PFSK-1 (cell line): ENCODE measurements at regions not wholly inside any gene's neighbourhood (a gene's known extent, or its start where the extent isn't known, plus 50 kb on each side); places are given as distances from the start of the nearest gene placed in this dataset.

Experiments used
- FOXP2 ChIP-seq: optimal IDR thresholded peaks from 2 replicates; pipeline ENCODE3; 2011; ENCODE audit warnings: borderline replicate concordance, control low read depth, inconsistent platforms; ENCODE audit not compliant: insufficient read depth; ENCODE audit errors: extremely low read length, extremely low read depth
- POLR2AphosphoS5 ChIP-seq: IDR thresholded peaks from 2 replicates; pipeline ENCODE4 v1.6.1; 2012; ENCODE audit warnings: low read depth, mild to moderate bottlenecking, control low read depth, low read length, moderate library complexity
- REST ChIP-seq, 2 experiments: IDR thresholded peaks; 2 replicates each; pipeline versions ENCODE4 v1.6.1 to v1.8.0; 2011 to 2012; ENCODE audit warnings: low read depth in 2 of 2, low read length in 2 of 2, control low read depth in 1 of 2, inconsistent platforms in 1 of 2, mild to moderate bottlenecking in 1 of 2, moderate library complexity in 1 of 2; ENCODE audit not compliant: insufficient read depth in 1 of 2
- SIN3A ChIP-seq: IDR thresholded peaks from 2 replicates; pipeline ENCODE4 v1.6.1; 2012; ENCODE audit warnings: mild to moderate bottlenecking, low read length, moderate library complexity, borderline replicate concordance; ENCODE audit not compliant: insufficient read depth
- TAF1 ChIP-seq: IDR thresholded peaks from 2 replicates; pipeline ENCODE4 v1.6.1; 2012; ENCODE audit warnings: low read length, control low read depth, borderline replicate concordance; ENCODE audit not compliant: insufficient read depth

GRCh38 chr1:88191917-88192316 is 492.2 kb upstream of the PKN2 start:
- TF ChIP-seq FOXP2: no peak
- TF ChIP-seq REST (IDR thresholded peaks at IDR 0.05; ENCODE audit: insufficient read depth in 1 of 2, low read depth in 2 of 2, low read length in 2 of 2): no peak
- no peak for TF ChIP-seq POLR2AphosphoS5
- TF ChIP-seq TAF1: no peak
- no peak for TF ChIP-seq SIN3A

GRCh38 chr1:88194542-88194941 is 489.5 kb upstream of the PKN2 start:
- TF ChIP-seq POLR2AphosphoS5: no peak
- TF ChIP-seq TAF1: no peak
- no peak for TF ChIP-seq FOXP2
- TF ChIP-seq SIN3A: no peak
- TF ChIP-seq REST (IDR thresholded peaks at IDR 0.05; ENCODE audit: insufficient read depth in 1 of 2, low read depth in 2 of 2, low read length in 2 of 2): no peak

- TF ChIP-seq REST (IDR thresholded peaks at IDR 0.05; ENCODE audit: insufficient read depth in 1 of 2, low read depth in 2 of 2, low read length in 2 of 2) (no peak), FOXP2 (no peak), POLR2AphosphoS5 (no peak), SIN3A (no peak), TAF1 (no peak)
Measured at GRCh38 chr1:88200545-88200944, 483.5 kb upstream of the PKN2 start.

GRCh38 chr1:88204111-88204510 is 480.0 kb upstream of the PKN2 start:
- TF ChIP-seq SIN3A: no peak

GRCh38 chr1:88204612-88205167 is 479.4 kb upstream of the PKN2 start:
- TF ChIP-seq FOXP2: no peak

- TF ChIP-seq SIN3A: no peak
- no peak for TF ChIP-seq FOXP2
- TF ChIP-seq REST (IDR thresholded peaks at IDR 0.05; ENCODE audit: insufficient read depth in 1 of 2, low read depth in 2 of 2, low read length in 2 of 2): no peak
- TF ChIP-seq POLR2AphosphoS5: no peak
- no peak for TF ChIP-seq TAF1
Measured at GRCh38 chr1:88208389-88208788, 475.7 kb upstream of the PKN2 start.
